Esophagus muscularis mucosa (tissue), 3 donors: ENCODE measurements at regions not wholly inside any gene's neighbourhood (a gene's known extent, or its start where the extent isn't known, plus 50 kb on each side); places are given as distances from the start of the nearest gene placed in this dataset.

ENCODE experiments used
- CTCF ChIP-seq, 3 experiments: fragments of 200-600 bp in 2 of 3; fragments of 450-650 bp in 1 of 3; sonication (generic) in 2 of 3; IDR thresholded peaks; one replicate each; pipeline ENCODE4 v1.5.1; 2017 to 2019; ENCODE audit warnings: antibody characterized with exemption in 3 of 3, mild to moderate bottlenecking in 2 of 3, moderate library complexity in 1 of 3
- POLR2A ChIP-seq: fragments of 450-650 bp; IDR thresholded peaks from one replicate; pipeline ENCODE4 v1.6.1; 2017; ENCODE audit warnings: antibody characterized with exemption, moderate library complexity, mild to moderate bottlenecking, low read depth
- POLR2AphosphoS5 ChIP-seq, 2 donors: sonication (generic); formaldehyde crosslinking; IDR thresholded peaks; one replicate each; pipeline ENCODE4 v1.6.1; 2017; ENCODE audit warnings: antibody characterized with exemption in 2 of 2

DNA sequence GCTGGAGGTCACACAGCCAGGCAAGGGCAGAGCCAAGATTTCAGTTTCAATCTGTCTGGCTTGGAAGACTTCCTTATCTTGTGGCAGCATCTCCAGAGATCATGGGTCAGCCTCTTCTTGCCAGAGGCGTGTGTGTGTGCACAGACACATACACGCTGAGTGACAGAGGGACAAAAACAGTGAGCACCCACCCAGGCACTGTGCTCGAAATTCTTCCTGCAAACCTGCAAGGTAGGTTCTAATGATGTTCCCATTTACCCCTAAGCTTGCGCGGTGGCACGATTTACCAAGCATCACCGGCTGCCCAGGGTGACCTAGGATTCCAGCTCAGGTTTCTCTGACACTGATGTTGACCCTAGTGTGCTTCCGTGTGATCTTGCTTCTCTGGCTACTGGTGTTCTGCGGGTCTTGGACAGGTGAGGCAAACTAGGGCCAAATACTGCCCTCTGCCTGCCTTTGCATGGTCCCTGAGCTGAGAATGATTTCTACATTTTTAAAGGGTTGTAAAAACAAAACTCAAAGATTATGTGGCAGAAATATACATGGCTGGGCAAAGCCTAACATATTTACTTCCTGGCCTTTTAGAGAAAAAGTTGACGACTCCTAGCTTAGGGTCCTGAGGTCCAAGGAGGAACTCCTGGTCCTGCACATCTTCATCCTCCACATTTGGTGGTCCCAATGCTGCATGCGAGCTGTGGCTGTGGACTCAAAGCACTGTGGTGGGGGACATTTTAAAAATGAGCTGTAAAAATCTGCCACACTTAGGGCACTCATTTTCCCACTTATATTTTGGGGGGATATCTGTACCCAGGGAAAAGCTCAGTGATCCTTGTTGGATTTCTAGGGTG, 268.5 kb downstream of the RPS24 start:
- peak in 1 of 3 experiments; percentile 23 for TF ChIP-seq CTCF (IDR thresholded peaks at IDR 0.05)
- TF ChIP-seq POLR2AphosphoS5 (IDR thresholded peaks at IDR 0.05) = no peak
- TF ChIP-seq POLR2A = no peak
